ENCODE measurements at regions not wholly inside any gene's neighbourhood (a gene's known extent, or its start where the extent isn't known, plus 50 kb on each side); places are given as distances from the start of the nearest gene placed in this dataset.
"Not testable (repeated sequence)": the region's sequence is repeated elsewhere in the genome, so short reads cannot be mapped to it uniquely, and the experiment has no call there.

- H3K36me3 Mint-ChIP-seq (ENCODE audit: insufficient read depth, unreplicated experiment); CTCF ChIA-PET; H3K4me1 Mint-ChIP-seq (ENCODE audit: insufficient read depth, unreplicated experiment): not testable (repeated sequence)
Observed at GRCh38 chr20:29089409-29089808, 2168.1 kb upstream of the DEFB115 start.

GRCh38 chr20:29093958-29094357 is 2163.5 kb upstream of the DEFB115 start:
- H3K4me3 Mint-ChIP-seq (ENCODE audit: unreplicated experiment); BruUV-seq (replicated peaks); DNase-seq (ENCODE audit: unreplicated experiment); POLR2A ChIA-PET; H3K27ac Mint-ChIP-seq (ENCODE audit: low read depth, unreplicated experiment); intact Hi-C loops (cut with micrococcal nuclease); H3K36me3 Mint-ChIP-seq (ENCODE audit: insufficient read depth, unreplicated experiment); CTCF ChIA-PET; H3K27me3 Mint-ChIP-seq (ENCODE audit: insufficient read depth, unreplicated experiment); H3K4me1 Mint-ChIP-seq (ENCODE audit: insufficient read depth, unreplicated experiment); H3K9me3 Mint-ChIP-seq (ENCODE audit: unreplicated experiment): not testable (repeated sequence)

More at GRCh38 chr20:29089409-29089808, 2168.1 kb upstream of the DEFB115 start:
- H3K27me3 Mint-ChIP-seq (ENCODE audit: insufficient read depth, unreplicated experiment); intact Hi-C loops (cut with micrococcal nuclease); H3K4me3 Mint-ChIP-seq (ENCODE audit: unreplicated experiment); H3K27ac Mint-ChIP-seq (ENCODE audit: low read depth, unreplicated experiment); BruUV-seq (replicated peaks); POLR2A ChIA-PET; DNase-seq (ENCODE audit: unreplicated experiment): not testable (repeated sequence)
- H3K9me3 Mint-ChIP-seq (ENCODE audit: unreplicated experiment): peaks cover 16% of the 10 kb centered on the region

- H3K4me1 Mint-ChIP-seq (ENCODE audit: insufficient read depth, unreplicated experiment); CTCF ChIA-PET; BruUV-seq (replicated peaks); H3K36me3 Mint-ChIP-seq (ENCODE audit: insufficient read depth, unreplicated experiment); POLR2A ChIA-PET; H3K9me3 Mint-ChIP-seq (ENCODE audit: unreplicated experiment); intact Hi-C loops (cut with micrococcal nuclease); H3K27me3 Mint-ChIP-seq (ENCODE audit: insufficient read depth, unreplicated experiment); H3K4me3 Mint-ChIP-seq (ENCODE audit: unreplicated experiment); DNase-seq (ENCODE audit: unreplicated experiment); H3K27ac Mint-ChIP-seq (ENCODE audit: low read depth, unreplicated experiment): not testable (repeated sequence)
Observed at GRCh38 chr20:29096695-29097094, 2160.8 kb upstream of the DEFB115 start.

- H3K27ac Mint-ChIP-seq (ENCODE audit: low read depth, unreplicated experiment); DNase-seq (ENCODE audit: unreplicated experiment); H3K9me3 Mint-ChIP-seq (ENCODE audit: unreplicated experiment); H3K4me1 Mint-ChIP-seq (ENCODE audit: insufficient read depth, unreplicated experiment); H3K27me3 Mint-ChIP-seq (ENCODE audit: insufficient read depth, unreplicated experiment); CTCF ChIA-PET; POLR2A ChIA-PET; H3K36me3 Mint-ChIP-seq (ENCODE audit: insufficient read depth, unreplicated experiment); intact Hi-C loops (cut with micrococcal nuclease); H3K4me3 Mint-ChIP-seq (ENCODE audit: unreplicated experiment); BruUV-seq (replicated peaks): not testable (repeated sequence)
Observed at GRCh38 chr20:29107884-29108283, 2149.6 kb upstream of the DEFB115 start.

GRCh38 chr20:29109386-29109785 is 2148.1 kb upstream of the DEFB115 start:
- BruUV-seq (replicated peaks); DNase-seq (ENCODE audit: unreplicated experiment): not testable (repeated sequence)
- peaks cover 20% of the 10 kb centered on the region for H3K9me3 Mint-ChIP-seq (ENCODE audit: unreplicated experiment)

GRCh38 chr20:29115097-29115496 is 2142.4 kb upstream of the DEFB115 start:
- intact Hi-C loops (cut with micrococcal nuclease): loop anchor here (10.0 kb wide), 1 partner anchor 750 kb away; no protein-coding TSS in a partner anchor
- CTCF ChIA-PET; H3K4me3 Mint-ChIP-seq (ENCODE audit: unreplicated experiment); H3K27me3 Mint-ChIP-seq (ENCODE audit: insufficient read depth, unreplicated experiment); DNase-seq (ENCODE audit: unreplicated experiment); H3K4me1 Mint-ChIP-seq (ENCODE audit: insufficient read depth, unreplicated experiment); H3K27ac Mint-ChIP-seq (ENCODE audit: low read depth, unreplicated experiment); H3K36me3 Mint-ChIP-seq (ENCODE audit: insufficient read depth, unreplicated experiment); POLR2A ChIA-PET; BruUV-seq (replicated peaks): not testable (repeated sequence)
- H3K9me3 Mint-ChIP-seq (ENCODE audit: unreplicated experiment): peaks cover 34% of the 10 kb centered on the region

More at GRCh38 chr20:29109386-29109785, 2148.1 kb upstream of the DEFB115 start:
- intact Hi-C loops (cut with micrococcal nuclease); H3K4me1 Mint-ChIP-seq (ENCODE audit: insufficient read depth, unreplicated experiment); H3K36me3 Mint-ChIP-seq (ENCODE audit: insufficient read depth, unreplicated experiment); POLR2A ChIA-PET; H3K27ac Mint-ChIP-seq (ENCODE audit: low read depth, unreplicated experiment); H3K4me3 Mint-ChIP-seq (ENCODE audit: unreplicated experiment); H3K27me3 Mint-ChIP-seq (ENCODE audit: insufficient read depth, unreplicated experiment); CTCF ChIA-PET: not testable (repeated sequence)

GRCh38 chr20:29119141-29119540 is 2138.3 kb upstream of the DEFB115 start:
- Mint-ChIP-seq H3K36me3 (ENCODE audit: insufficient read depth, unreplicated experiment) (no peaks in the 10 kb centered on the region), H3K4me3 (ENCODE audit: unreplicated experiment) (no peak overlapping the region), H3K27me3 (ENCODE audit: insufficient read depth, unreplicated experiment) (no peaks in the 10 kb centered on the region), H3K27ac (ENCODE audit: low read depth, unreplicated experiment) (no peak overlapping the region), H3K4me1 (ENCODE audit: insufficient read depth, unreplicated experiment) (no peaks in the 10 kb centered on the region), H3K9me3 (ENCODE audit: unreplicated experiment) (peaks cover 58% of the 10 kb centered on the region)
- POLR2A ChIA-PET: no interaction called here
- CTCF ChIA-PET: no interaction called here
- no peak for DNase-seq (ENCODE audit: unreplicated experiment)
- intact Hi-C loops (cut with micrococcal nuclease): loop anchor here (10.0 kb wide), 1 partner anchor 746 kb away; no protein-coding TSS in a partner anchor
- no peak for TF ChIP-seq CTCF (IDR thresholded peaks at IDR 0.05; ENCODE audit: unreplicated experiment)
- BruUV-seq (replicated peaks): no TSS peak

GRCh38 chr20:29119684-29120083 is 2137.8 kb upstream of the DEFB115 start:
- DNase-seq (ENCODE audit: unreplicated experiment); BruUV-seq (replicated peaks); H3K4me3 Mint-ChIP-seq (ENCODE audit: unreplicated experiment); POLR2A ChIA-PET; H3K27ac Mint-ChIP-seq (ENCODE audit: low read depth, unreplicated experiment); H3K27me3 Mint-ChIP-seq (ENCODE audit: insufficient read depth, unreplicated experiment); H3K36me3 Mint-ChIP-seq (ENCODE audit: insufficient read depth, unreplicated experiment); CTCF ChIA-PET; H3K4me1 Mint-ChIP-seq (ENCODE audit: insufficient read depth, unreplicated experiment): not testable (repeated sequence)
- peaks cover 63% of the 10 kb centered on the region for H3K9me3 Mint-ChIP-seq (ENCODE audit: unreplicated experiment)
- intact Hi-C loops (cut with micrococcal nuclease): loop anchor here (10.0 kb wide), 2 partner anchors 745 to 765 kb away; no protein-coding TSS in a partner anchor

GRCh38 chr20:29120088-29120487 is 2137.4 kb upstream of the DEFB115 start:
- H3K27me3 Mint-ChIP-seq (ENCODE audit: insufficient read depth, unreplicated experiment); H3K27ac Mint-ChIP-seq (ENCODE audit: low read depth, unreplicated experiment); DNase-seq (ENCODE audit: unreplicated experiment); H3K36me3 Mint-ChIP-seq (ENCODE audit: insufficient read depth, unreplicated experiment); H3K4me1 Mint-ChIP-seq (ENCODE audit: insufficient read depth, unreplicated experiment); CTCF ChIA-PET; H3K4me3 Mint-ChIP-seq (ENCODE audit: unreplicated experiment); BruUV-seq (replicated peaks); POLR2A ChIA-PET: not testable (repeated sequence)
- intact Hi-C loops (cut with micrococcal nuclease): loop anchor here (10.0 kb wide), 1 partner anchor 765 kb away; no protein-coding TSS in a partner anchor
- peaks cover 67% of the 10 kb centered on the region for H3K9me3 Mint-ChIP-seq (ENCODE audit: unreplicated experiment)

All from MCF 10A (cell line).